ENCODE measurements at regions not wholly inside any gene's neighbourhood (a gene's known extent, or its start where the extent isn't known, plus 50 kb on each side); places are given as distances from the start of the nearest gene placed in this dataset.

GRCh38 chrX:142601792-142602191 is 396.7 kb upstream of the MAGEC2 start:
- TF ChIP-seq, protein P1, sequence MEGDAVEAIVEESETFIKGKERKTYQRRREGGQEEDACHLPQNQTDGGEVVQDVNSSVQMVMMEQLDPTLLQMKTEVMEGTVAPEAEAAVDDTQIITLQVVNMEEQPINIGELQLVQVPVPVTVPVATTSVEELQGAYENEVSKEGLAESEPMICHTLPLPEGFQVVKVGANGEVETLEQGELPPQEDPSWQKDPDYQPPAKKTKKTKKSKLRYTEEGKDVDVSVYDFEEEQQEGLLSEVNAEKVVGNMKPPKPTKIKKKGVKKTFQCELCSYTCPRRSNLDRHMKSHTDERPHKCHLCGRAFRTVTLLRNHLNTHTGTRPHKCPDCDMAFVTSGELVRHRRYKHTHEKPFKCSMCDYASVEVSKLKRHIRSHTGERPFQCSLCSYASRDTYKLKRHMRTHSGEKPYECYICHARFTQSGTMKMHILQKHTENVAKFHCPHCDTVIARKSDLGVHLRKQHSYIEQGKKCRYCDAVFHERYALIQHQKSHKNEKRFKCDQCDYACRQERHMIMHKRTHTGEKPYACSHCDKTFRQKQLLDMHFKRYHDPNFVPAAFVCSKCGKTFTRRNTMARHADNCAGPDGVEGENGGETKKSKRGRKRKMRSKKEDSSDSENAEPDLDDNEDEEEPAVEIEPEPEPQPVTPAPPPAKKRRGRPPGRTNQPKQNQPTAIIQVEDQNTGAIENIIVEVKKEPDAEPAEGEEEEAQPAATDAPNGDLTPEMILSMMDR (IDR thresholded peaks at IDR 0.05) = no peak
- Histone ChIP-seq H3K4me1 (no peaks in the 10 kb centered on the region), H3K27me3 (ENCODE audit: low read depth) (no peaks in the 10 kb centered on the region), H3K36me3 (no peaks in the 10 kb centered on the region), H3K9me3 (no peaks in the 10 kb centered on the region), H3K4me3 (no peak overlapping the region), H3K27ac (no peak overlapping the region)
- intact Hi-C loops (cut with DNase I) = no loop called here
- DNase-seq (no peak), ATAC-seq (no peak)

- Histone ChIP-seq H3K27me3 (ENCODE audit: low read depth) (no peaks in the 10 kb centered on the region), H3K4me1 (no peaks in the 10 kb centered on the region), H3K4me3 (no peak overlapping the region), H3K36me3 (no peaks in the 10 kb centered on the region), H3K27ac (no peak overlapping the region), H3K9me3 (no peaks in the 10 kb centered on the region)
- no peak for DNase-seq
- TF ChIP-seq, protein P1 (IDR thresholded peaks at IDR 0.05) = no peak
- intact Hi-C loops (cut with DNase I) = no loop called here
- no peak for ATAC-seq
Observed at GRCh38 chrX:142593361-142593862, 388.3 kb upstream of the MAGEC2 start.

- Histone ChIP-seq H3K27me3 (ENCODE audit: low read depth) (no peaks in the 10 kb centered on the region), H3K9me3 (no peaks in the 10 kb centered on the region), H3K4me1 (no peaks in the 10 kb centered on the region), H3K4me3 (no peak overlapping the region), H3K36me3 (no peaks in the 10 kb centered on the region), H3K27ac (no peak overlapping the region)
- ATAC-seq = no peak
- intact Hi-C loops (cut with DNase I) = no loop called here
- DNase-seq = no peak
- TF ChIP-seq, protein P1 (IDR thresholded peaks at IDR 0.05) = no peak
Observed at GRCh38 chrX:142576615-142577014, 371.5 kb upstream of the MAGEC2 start.

DNA sequence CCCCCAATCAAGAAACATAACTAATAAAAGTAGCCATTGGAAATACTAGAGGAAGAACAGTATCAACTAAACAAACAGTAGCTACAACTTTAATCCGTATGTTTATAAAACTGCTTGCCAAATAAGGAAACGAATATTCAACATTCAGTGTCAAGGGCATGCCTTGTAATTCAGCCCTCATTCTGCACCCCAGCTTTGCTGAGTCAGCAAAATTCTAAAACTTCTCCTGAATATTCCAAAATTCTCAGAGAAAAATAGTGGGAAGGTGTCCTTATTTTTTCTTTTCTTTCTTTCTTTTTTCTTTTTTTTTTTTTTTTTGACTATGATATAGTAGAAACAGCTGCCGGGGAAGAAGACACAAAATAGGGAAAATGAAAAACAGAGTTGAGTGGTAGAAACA is 344.8 kb upstream of the MAGEC2 start:
- H3K4me3 ChIP-seq = no peak overlapping the region
- DNase-seq (no peak), ATAC-seq (no peak)
- TF ChIP-seq, protein P1 (IDR thresholded peaks at IDR 0.05) = no peak
- no peaks in the 10 kb centered on the region for H3K4me1 ChIP-seq
- intact Hi-C loops (cut with DNase I) = no loop called here
- no peaks in the 10 kb centered on the region for H3K9me3 ChIP-seq
- H3K36me3 ChIP-seq = no peaks in the 10 kb centered on the region
- H3K27ac ChIP-seq = no peak overlapping the region
- no peaks in the 10 kb centered on the region for H3K27me3 ChIP-seq (ENCODE audit: low read depth)

- Histone ChIP-seq H3K36me3 (no peaks in the 10 kb centered on the region), H3K4me1 (no peaks in the 10 kb centered on the region), H3K4me3 (no peak overlapping the region), H3K9me3 (no peaks in the 10 kb centered on the region), H3K27ac (no peak overlapping the region), H3K27me3 (ENCODE audit: low read depth) (no peaks in the 10 kb centered on the region)
- TF ChIP-seq, protein P1 (IDR thresholded peaks at IDR 0.05) = no peak
- DNase-seq (no peak), ATAC-seq (no peak)
- intact Hi-C loops (cut with DNase I) = no loop called here
Observed at GRCh38 chrX:142505839-142506238, 300.7 kb upstream of the MAGEC2 start.
